GM19395 (cell line): ENCODE measurements at regions not wholly inside any gene's neighbourhood (a gene's known extent, or its start where the extent isn't known, plus 50 kb on each side); places are given as distances from the start of the nearest gene placed in this dataset.
"Not testable (repeated sequence)": the region's sequence is repeated elsewhere in the genome, so short reads cannot be mapped to it uniquely, and the experiment has no call there.

Experiments
- ATAC-seq: cut with Tn5 transposase; IDR thresholded peaks from one replicate; pipeline ENCODE4 v1.9.1; 2021; ENCODE audit warnings: mild to moderate bottlenecking, moderate library complexity; ENCODE audit not compliant: unreplicated experiment

DNA sequence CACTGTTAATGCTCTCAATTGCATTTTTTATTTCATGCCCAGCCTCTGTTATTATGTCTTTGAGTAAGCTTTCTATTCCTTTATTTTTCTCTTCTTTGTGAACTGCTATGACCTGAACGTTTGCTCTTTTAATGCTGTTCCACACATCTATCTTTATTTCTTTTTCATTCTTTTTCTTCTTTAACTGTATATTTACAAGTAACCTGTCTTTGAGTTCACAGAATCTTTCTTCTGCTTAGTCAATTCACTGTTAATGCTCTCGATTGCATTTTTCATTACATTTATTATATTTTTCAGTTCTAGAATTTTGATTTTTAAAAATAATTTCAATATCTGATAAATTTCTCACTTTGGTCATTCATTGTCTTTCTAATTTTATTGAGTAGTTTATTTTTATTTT, 316.3 kb upstream of the MEF2C start:
- no peak for ATAC-seq

- ATAC-seq = no peak
Measured at GRCh38 chr5:89191374-89191773, 308.4 kb upstream of the MEF2C start.

GRCh38 chr5:89190515-89191265, 307.7 kb upstream of the MEF2C start:
- ATAC-seq = no peak

DNA sequence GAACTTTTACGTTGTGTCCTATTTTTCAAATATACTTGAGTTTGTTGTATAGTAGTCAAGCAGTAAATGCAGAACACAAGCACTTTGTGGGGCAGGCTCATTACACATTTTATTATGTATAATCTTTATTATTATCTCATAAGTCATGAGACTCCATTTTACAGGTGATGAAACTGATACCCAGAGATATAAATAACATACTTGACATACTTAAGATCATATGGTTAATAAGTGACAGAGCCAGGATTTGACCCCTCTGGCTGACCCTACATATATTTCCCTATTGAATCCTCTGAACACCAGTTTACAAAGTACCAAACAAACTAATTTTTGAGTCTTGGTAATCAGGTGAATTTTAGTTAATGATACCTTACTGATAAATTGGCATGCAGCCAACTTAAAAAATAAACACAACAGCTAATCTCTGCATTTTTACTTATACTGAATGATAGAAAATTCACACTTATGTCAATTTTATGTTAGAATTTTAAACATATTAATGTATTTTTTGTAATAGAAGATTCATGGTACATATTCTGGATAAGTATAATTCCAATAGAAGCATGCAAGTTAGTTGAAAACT, 305.0 kb upstream of the MEF2C start:
- no peak for ATAC-seq

- no peak for ATAC-seq
Measured at GRCh38 chr5:89187268-89187667, 304.3 kb upstream of the MEF2C start.

DNA sequence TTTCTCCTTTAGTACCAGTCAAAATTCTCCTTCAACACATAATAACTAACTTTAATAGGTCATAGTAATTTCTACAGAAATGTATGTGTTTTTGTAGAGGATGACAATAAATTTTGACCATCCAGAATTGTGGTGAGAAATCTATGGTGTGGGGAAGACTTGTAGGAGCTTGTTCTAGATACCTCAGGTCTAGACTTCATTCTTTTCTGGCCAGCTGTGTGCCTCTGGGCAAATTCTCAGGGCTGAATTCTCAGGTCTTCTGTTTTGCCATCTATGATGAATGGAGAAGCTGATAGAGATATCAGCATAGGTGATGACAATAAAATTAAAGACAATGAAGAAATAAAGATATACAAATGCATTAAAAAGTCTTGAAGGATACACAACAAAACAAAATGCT, 298.6 kb upstream of the MEF2C start:
- no peak for ATAC-seq

GRCh38 chr5:89179731-89180130, 296.7 kb upstream of the MEF2C start:
- no peak for ATAC-seq

DNA sequence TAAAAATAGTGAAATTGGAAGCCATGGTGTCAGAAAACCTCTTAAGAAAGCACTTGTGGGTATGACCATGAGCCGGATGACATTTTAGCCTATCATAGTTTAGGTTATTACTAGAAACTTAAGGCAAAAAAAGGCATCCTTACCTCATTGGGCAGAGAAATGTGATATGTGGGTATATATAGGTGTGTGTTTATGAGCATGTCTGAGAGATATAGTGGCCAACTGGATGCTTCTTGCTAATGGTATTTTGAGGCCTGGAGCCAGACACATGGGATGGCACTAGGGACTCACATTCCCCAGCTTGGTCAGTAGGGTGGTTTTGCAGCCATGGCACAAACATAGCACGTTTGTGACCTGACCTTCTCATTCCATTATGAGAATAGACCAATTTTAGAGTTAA, 295.6 kb upstream of the MEF2C start:
- no peak for ATAC-seq

DNA sequence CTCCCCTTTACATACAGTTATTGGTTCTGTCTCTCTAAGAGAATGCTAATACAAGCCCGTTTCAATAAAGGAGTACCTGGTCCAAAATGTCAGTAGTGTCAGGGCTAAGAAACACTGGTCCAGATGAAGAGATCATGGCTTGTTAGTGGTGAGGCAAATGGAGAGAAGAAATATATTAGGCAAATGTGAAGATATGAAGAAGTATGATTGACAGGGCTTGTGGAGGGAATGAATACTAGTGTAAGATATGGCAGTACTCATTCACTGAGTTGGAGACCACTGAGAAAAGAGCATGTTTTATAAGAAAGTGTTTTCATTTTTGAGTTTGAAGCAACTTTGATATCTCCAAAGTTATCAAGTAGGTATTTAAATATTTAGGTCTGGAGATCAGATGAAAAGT, 290.5 kb upstream of the MEF2C start:
- no peak for ATAC-seq

- ATAC-seq = peak; percentile 93
Measured at GRCh38 chr5:89168766-89169165, 285.8 kb upstream of the MEF2C start.

- ATAC-seq = not testable (repeated sequence)
Measured at GRCh38 chr5:89164703-89165102, 281.7 kb upstream of the MEF2C start.

- no peak for ATAC-seq
Measured at GRCh38 chr5:89156226-89156625, 273.2 kb upstream of the MEF2C start.

DNA sequence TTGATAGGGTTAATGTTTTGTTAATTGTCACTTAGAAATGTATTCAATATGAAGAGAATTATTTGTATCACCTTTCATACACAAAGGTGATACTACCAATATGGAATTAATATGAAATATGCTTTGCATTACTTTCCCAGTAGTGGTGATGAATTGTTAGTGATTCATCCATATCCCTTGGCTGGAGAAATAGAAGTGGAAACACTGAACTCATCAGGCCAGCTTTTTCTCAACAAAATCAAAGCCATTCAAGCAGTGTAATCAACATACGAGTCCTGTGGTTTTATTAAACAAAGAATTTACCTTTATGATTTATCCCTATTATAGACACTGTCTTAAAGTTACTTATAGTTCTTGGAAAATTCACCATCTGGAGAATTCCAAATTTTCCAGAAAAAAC, 264.0 kb upstream of the MEF2C start:
- ATAC-seq = no peak

GRCh38 chr5:89137148-89137547, 254.2 kb upstream of the MEF2C start:
- ATAC-seq = no peak

GRCh38 chr5:89133975-89134374, 251.0 kb upstream of the MEF2C start:
- ATAC-seq = no peak

DNA sequence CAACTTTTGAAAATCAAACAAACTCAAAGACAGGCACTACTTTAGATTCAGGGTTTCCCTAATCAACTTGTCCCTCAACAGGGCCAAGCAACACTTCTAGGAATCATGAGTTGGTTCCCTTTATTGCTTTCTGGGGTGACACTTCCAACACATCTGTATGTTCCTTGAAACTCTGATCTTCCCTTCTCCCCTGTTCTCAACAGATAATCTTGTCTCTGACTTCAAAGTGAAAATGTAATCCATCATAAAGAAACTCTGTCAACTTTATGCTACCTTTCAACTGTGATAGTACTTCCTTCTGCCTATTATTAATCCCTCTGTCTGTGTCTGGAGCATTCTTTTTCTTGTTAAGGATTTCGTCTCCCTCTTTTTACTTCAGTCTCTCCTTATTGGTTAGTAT, 250.1 kb upstream of the MEF2C start:
- ATAC-seq = no peak

- ATAC-seq = no peak
Measured at GRCh38 chr5:89130851-89131250, 247.9 kb upstream of the MEF2C start.

DNA sequence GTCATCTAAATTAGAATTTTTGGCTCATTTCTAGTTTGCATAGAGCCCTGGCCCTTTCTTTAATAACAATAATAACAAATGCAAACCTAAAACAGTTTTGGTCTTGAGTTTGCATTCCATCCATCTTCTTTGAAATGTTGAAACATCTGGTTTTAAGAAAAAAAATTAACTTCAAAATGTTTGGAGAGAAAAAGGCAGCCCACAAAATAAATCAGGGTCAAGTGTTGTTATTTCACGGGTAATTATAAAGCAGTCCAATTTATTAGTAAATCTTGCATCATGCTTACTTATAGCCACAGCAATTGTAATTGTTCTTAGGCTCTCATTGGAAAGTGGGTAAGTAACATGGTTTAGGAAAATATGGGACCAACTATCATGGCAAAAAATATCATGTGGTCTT, 247.0 kb upstream of the MEF2C start:
- no peak for ATAC-seq

- no peak for ATAC-seq
Measured at GRCh38 chr5:89128906-89129625, 246.1 kb upstream of the MEF2C start.

GRCh38 chr5:89128092-89128491, 245.1 kb upstream of the MEF2C start:
- no peak for ATAC-seq

- no peak for ATAC-seq
Measured at GRCh38 chr5:89127191-89127590, 244.2 kb upstream of the MEF2C start.

DNA sequence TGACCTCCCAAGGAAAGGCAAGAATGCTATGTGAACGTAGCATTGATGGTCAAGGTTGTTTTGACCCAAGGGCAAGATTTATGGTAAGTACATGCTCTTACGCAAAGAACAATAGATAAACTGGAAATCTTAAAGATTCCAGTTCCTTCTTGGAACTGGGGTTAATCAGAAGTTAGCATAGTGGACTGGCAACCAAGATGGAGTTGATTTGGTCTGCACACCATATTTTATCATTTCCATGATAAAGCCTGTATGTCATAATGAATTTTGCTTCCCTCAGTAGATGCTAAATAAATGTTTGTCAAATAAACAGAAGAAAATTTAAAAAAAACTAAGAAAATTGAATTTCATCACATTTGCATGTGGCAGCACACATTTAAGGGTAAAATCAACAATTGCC, 242.4 kb upstream of the MEF2C start:
- ATAC-seq = no peak
